ENCODE measurements at regions not wholly inside any gene's neighbourhood (a gene's known extent, or its start where the extent isn't known, plus 50 kb on each side); places are given as distances from the start of the nearest gene placed in this dataset.

GRCh38 chr1:55617288-55617982 is 402.3 kb upstream of the USP24 start:
- intact Hi-C loops (cut with DNase I): no loop called here
- H3K4me1 ChIP-seq (ENCODE audit: control insufficient read depth in 1 of 2, insufficient read depth in 2 of 2, low read length in 2 of 2): no peaks in the 10 kb centered on the region
- no peak overlapping the region for H3K4me3 ChIP-seq (ENCODE audit: low read length in 2 of 2)
- H3K27ac ChIP-seq (ENCODE audit: low read depth in 1 of 2, low read length in 2 of 2): no peak overlapping the region
- no peaks in the 10 kb centered on the region for H3K27me3 ChIP-seq (ENCODE audit: control insufficient read depth in 1 of 2, insufficient read depth in 2 of 2, low read length in 1 of 2)
- 64 to 70% methylated on average over 2 of the region's 2 CpGs for WGBS, 2 donors
- no peaks in the 10 kb centered on the region for H3K36me3 ChIP-seq (ENCODE audit: control insufficient read depth in 1 of 2, insufficient read depth in 2 of 2, low read length in 1 of 2)
- H3K9me3 ChIP-seq (ENCODE audit: control insufficient read depth, low read length): no peaks in the 10 kb centered on the region
- ATAC-seq (ENCODE audit: low FRiP score) (no peak), DNase-seq (no peak)

GRCh38 chr1:55612988-55613387 is 397.8 kb upstream of the USP24 start:
- H3K27ac ChIP-seq (ENCODE audit: low read depth in 1 of 2, low read length in 2 of 2): no peak overlapping the region
- intact Hi-C loops (cut with DNase I): no loop called here
- no peaks in the 10 kb centered on the region for H3K27me3 ChIP-seq (ENCODE audit: control insufficient read depth in 1 of 2, insufficient read depth in 2 of 2, low read length in 1 of 2)
- H3K36me3 ChIP-seq (ENCODE audit: control insufficient read depth in 1 of 2, insufficient read depth in 2 of 2, low read length in 1 of 2): no peaks in the 10 kb centered on the region
- no peaks in the 10 kb centered on the region for H3K9me3 ChIP-seq (ENCODE audit: control insufficient read depth, low read length)
- peaks cover 1 to 10% of the 10 kb centered on the region in 2 donors for H3K4me1 ChIP-seq (ENCODE audit: control insufficient read depth in 1 of 2, insufficient read depth in 2 of 2, low read length in 2 of 2)
- DNase-seq: no peak
- WGBS, 2 donors: 80 to 88% methylated on average over 2 of the region's 2 CpGs
- no peak overlapping the region for H3K4me3 ChIP-seq (ENCODE audit: low read length in 2 of 2)
- no peak for ATAC-seq (ENCODE audit: low FRiP score)

- ATAC-seq (ENCODE audit: low FRiP score) (peak; percentile 50), DNase-seq (no peak)
- peaks cover 1 to 10% of the 10 kb centered on the region in 2 donors for H3K4me1 ChIP-seq (ENCODE audit: control insufficient read depth in 1 of 2, insufficient read depth in 2 of 2, low read length in 2 of 2)
- H3K27ac ChIP-seq (ENCODE audit: low read depth in 1 of 2, low read length in 2 of 2): no peak overlapping the region
- H3K36me3 ChIP-seq (ENCODE audit: control insufficient read depth in 1 of 2, insufficient read depth in 2 of 2, low read length in 1 of 2): no peaks in the 10 kb centered on the region
- no peaks in the 10 kb centered on the region for H3K27me3 ChIP-seq (ENCODE audit: control insufficient read depth in 1 of 2, insufficient read depth in 2 of 2, low read length in 1 of 2)
- H3K9me3 ChIP-seq (ENCODE audit: control insufficient read depth, low read length): no peaks in the 10 kb centered on the region
- WGBS, 2 donors: 13 to 24% methylated on average over 2 of the region's 2 CpGs
- no peak overlapping the region for H3K4me3 ChIP-seq (ENCODE audit: low read length in 2 of 2)
- intact Hi-C loops (cut with DNase I): no loop called here
Observed at GRCh38 chr1:55611123-55611522, 396.0 kb upstream of the USP24 start.

- Histone ChIP-seq H3K4me1 (ENCODE audit: control insufficient read depth in 1 of 2, insufficient read depth in 2 of 2, low read length in 2 of 2) (peaks cover 1 to 17% of the 10 kb centered on the region in 2 donors), H3K27me3 (ENCODE audit: control insufficient read depth in 1 of 2, insufficient read depth in 2 of 2, low read length in 1 of 2) (no peaks in the 10 kb centered on the region), H3K36me3 (ENCODE audit: control insufficient read depth in 1 of 2, insufficient read depth in 2 of 2, low read length in 1 of 2) (no peaks in the 10 kb centered on the region), H3K4me3 (ENCODE audit: low read length in 2 of 2) (no peak overlapping the region), H3K27ac (ENCODE audit: low read depth in 1 of 2, low read length in 2 of 2) (peak overlapping the region in 1 of 2 donors; percentile 30), H3K9me3 (ENCODE audit: control insufficient read depth, low read length) (no peaks in the 10 kb centered on the region)
- DNase-seq (no peak), ATAC-seq (ENCODE audit: low FRiP score) (no peak)
- WGBS, 2 donors: 4 to 9% methylated on average over 3 of the region's 3 CpGs
- intact Hi-C loops (cut with DNase I): no loop called here
Observed at GRCh38 chr1:55610203-55610602, 395.0 kb upstream of the USP24 start.

GRCh38 chr1:55609630-55610029 is 394.5 kb upstream of the USP24 start:
- H3K4me1 ChIP-seq (ENCODE audit: control insufficient read depth in 1 of 2, insufficient read depth in 2 of 2, low read length in 2 of 2): peaks cover 1 to 19% of the 10 kb centered on the region in 2 donors
- intact Hi-C loops (cut with DNase I): no loop called here
- ATAC-seq (ENCODE audit: low FRiP score): no peak
- H3K27me3 ChIP-seq (ENCODE audit: control insufficient read depth in 1 of 2, insufficient read depth in 2 of 2, low read length in 1 of 2): no peaks in the 10 kb centered on the region
- no peak overlapping the region for H3K27ac ChIP-seq (ENCODE audit: low read depth in 1 of 2, low read length in 2 of 2)
- no peaks in the 10 kb centered on the region for H3K36me3 ChIP-seq (ENCODE audit: control insufficient read depth in 1 of 2, insufficient read depth in 2 of 2, low read length in 1 of 2)
- H3K4me3 ChIP-seq (ENCODE audit: low read length in 2 of 2): no peak overlapping the region
- no peaks in the 10 kb centered on the region for H3K9me3 ChIP-seq (ENCODE audit: control insufficient read depth, low read length)
- no peak for DNase-seq

- Histone ChIP-seq H3K4me1 (ENCODE audit: control insufficient read depth in 1 of 2, insufficient read depth in 2 of 2, low read length in 2 of 2) (peaks cover 0 to 12% of the 10 kb centered on the region in 2 donors), H3K36me3 (ENCODE audit: control insufficient read depth in 1 of 2, insufficient read depth in 2 of 2, low read length in 1 of 2) (no peaks in the 10 kb centered on the region), H3K27me3 (ENCODE audit: control insufficient read depth in 1 of 2, insufficient read depth in 2 of 2, low read length in 1 of 2) (no peaks in the 10 kb centered on the region), H3K9me3 (ENCODE audit: control insufficient read depth, low read length) (no peaks in the 10 kb centered on the region), H3K4me3 (ENCODE audit: low read length in 2 of 2) (no peak overlapping the region), H3K27ac (ENCODE audit: low read depth in 1 of 2, low read length in 2 of 2) (peak overlapping the region in 1 of 2 donors; percentile 59)
- no peak for DNase-seq
- 10 to 16% methylated on average over 3 of the region's 3 CpGs for WGBS, 2 donors
- ATAC-seq (ENCODE audit: low FRiP score): peak; percentile 67
- intact Hi-C loops (cut with DNase I): no loop called here
Observed at GRCh38 chr1:55605155-55605554, 390.0 kb upstream of the USP24 start.

- H3K27ac ChIP-seq (ENCODE audit: low read depth in 1 of 2, low read length in 2 of 2): peak overlapping the region; percentile 43 to 59
- H3K4me3 ChIP-seq (ENCODE audit: low read length in 2 of 2): no peak overlapping the region
- intact Hi-C loops (cut with DNase I): no loop called here
- H3K36me3 ChIP-seq (ENCODE audit: control insufficient read depth in 1 of 2, insufficient read depth in 2 of 2, low read length in 1 of 2): no peaks in the 10 kb centered on the region
- H3K4me1 ChIP-seq (ENCODE audit: control insufficient read depth in 1 of 2, insufficient read depth in 2 of 2, low read length in 2 of 2): peaks cover 0 to 12% of the 10 kb centered on the region in 2 donors
- peak; percentile 69 for ATAC-seq (ENCODE audit: low FRiP score)
- no peak for DNase-seq
- WGBS, 2 donors: 9 to 12% methylated on average over 3 of the region's 3 CpGs
- no peaks in the 10 kb centered on the region for H3K9me3 ChIP-seq (ENCODE audit: control insufficient read depth, low read length)
- H3K27me3 ChIP-seq (ENCODE audit: control insufficient read depth in 1 of 2, insufficient read depth in 2 of 2, low read length in 1 of 2): no peaks in the 10 kb centered on the region
Observed at GRCh38 chr1:55604749-55605148, 389.6 kb upstream of the USP24 start.

- no peak for ATAC-seq (ENCODE audit: low FRiP score)
- no peaks in the 10 kb centered on the region for H3K9me3 ChIP-seq (ENCODE audit: control insufficient read depth, low read length)
- H3K27me3 ChIP-seq (ENCODE audit: control insufficient read depth in 1 of 2, insufficient read depth in 2 of 2, low read length in 1 of 2): no peaks in the 10 kb centered on the region
- intact Hi-C loops (cut with DNase I): no loop called here
- H3K27ac ChIP-seq (ENCODE audit: low read depth in 1 of 2, low read length in 2 of 2): peak overlapping the region in 1 of 2 donors; percentile 37
- peaks cover 0 to 12% of the 10 kb centered on the region in 2 donors for H3K4me1 ChIP-seq (ENCODE audit: control insufficient read depth in 1 of 2, insufficient read depth in 2 of 2, low read length in 2 of 2)
- no peak for DNase-seq
- no peaks in the 10 kb centered on the region for H3K36me3 ChIP-seq (ENCODE audit: control insufficient read depth in 1 of 2, insufficient read depth in 2 of 2, low read length in 1 of 2)
- no peak overlapping the region for H3K4me3 ChIP-seq (ENCODE audit: low read length in 2 of 2)
Observed at GRCh38 chr1:55604179-55604578, 389.0 kb upstream of the USP24 start.

- Histone ChIP-seq H3K4me3 (ENCODE audit: low read length in 2 of 2) (no peak overlapping the region), H3K4me1 (ENCODE audit: control insufficient read depth in 1 of 2, insufficient read depth in 2 of 2, low read length in 2 of 2) (peaks cover 0 to 5% of the 10 kb centered on the region in 2 donors), H3K27me3 (ENCODE audit: control insufficient read depth in 1 of 2, insufficient read depth in 2 of 2, low read length in 1 of 2) (no peaks in the 10 kb centered on the region), H3K36me3 (ENCODE audit: control insufficient read depth in 1 of 2, insufficient read depth in 2 of 2, low read length in 1 of 2) (no peaks in the 10 kb centered on the region), H3K9me3 (ENCODE audit: control insufficient read depth, low read length) (no peaks in the 10 kb centered on the region), H3K27ac (ENCODE audit: low read depth in 1 of 2, low read length in 2 of 2) (no peak overlapping the region)
- DNase-seq: no peak
- ATAC-seq (ENCODE audit: low FRiP score): no peak
- intact Hi-C loops (cut with DNase I): no loop called here
Observed at GRCh38 chr1:55600242-55600641, 385.1 kb upstream of the USP24 start.

Data from aorta (tissue), 5 donors.